ENCODE measurements at regions not wholly inside any gene's neighbourhood (a gene's known extent, or its start where the extent isn't known, plus 50 kb on each side); places are given as distances from the start of the nearest gene placed in this dataset.

DNA sequence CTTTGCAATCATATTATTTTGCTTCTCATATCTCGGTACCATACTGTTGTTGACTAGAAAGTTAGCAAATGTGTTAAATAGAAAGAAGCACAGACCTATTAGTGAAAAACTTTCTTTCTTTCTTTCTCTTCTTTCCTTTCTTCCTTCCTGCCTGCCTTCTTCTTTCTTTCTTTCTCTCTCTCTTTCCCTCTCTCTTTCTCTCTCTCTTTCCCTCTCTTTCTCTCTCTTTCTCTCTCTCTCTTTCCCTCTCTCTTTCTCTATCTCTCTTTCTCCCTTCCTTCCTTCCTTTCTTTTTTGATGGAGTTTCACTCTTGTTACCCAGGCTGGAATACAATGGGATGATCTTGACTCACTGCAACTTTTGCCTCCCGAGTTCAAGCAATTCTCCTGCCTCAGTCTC, 1160.6 kb downstream of the GATA3 start:
- no peak overlapping the region for H3K9ac ChIP-seq (ENCODE audit: low read length)
- H3K27ac ChIP-seq (ENCODE audit: low read depth, low read length) = no peak overlapping the region
- H3K9me2 ChIP-seq (replicated peaks; ENCODE audit: insufficient read depth, low read length) = no peaks in the 10 kb centered on the region
- no peaks in the 10 kb centered on the region for H3K36me3 ChIP-seq (ENCODE audit: low read length)
- H3K27me3 ChIP-seq (ENCODE audit: low read length) = no peaks in the 10 kb centered on the region
- no peak overlapping the region for H3K4me3 ChIP-seq (ENCODE audit: insufficient read depth, low read length, poor library complexity, severe bottlenecking)
- H3F3A ChIP-seq (ENCODE audit: insufficient read depth) = no peaks in the 10 kb centered on the region
- H4K20me1 ChIP-seq (ENCODE audit: low read depth, low read length) = no peaks in the 10 kb centered on the region
- no peak for TF ChIP-seq EZH2phosphoT487 (conservative IDR thresholded peaks at IDR 0.05; ENCODE audit: low read length)
- TF ChIP-seq, protein P1, sequence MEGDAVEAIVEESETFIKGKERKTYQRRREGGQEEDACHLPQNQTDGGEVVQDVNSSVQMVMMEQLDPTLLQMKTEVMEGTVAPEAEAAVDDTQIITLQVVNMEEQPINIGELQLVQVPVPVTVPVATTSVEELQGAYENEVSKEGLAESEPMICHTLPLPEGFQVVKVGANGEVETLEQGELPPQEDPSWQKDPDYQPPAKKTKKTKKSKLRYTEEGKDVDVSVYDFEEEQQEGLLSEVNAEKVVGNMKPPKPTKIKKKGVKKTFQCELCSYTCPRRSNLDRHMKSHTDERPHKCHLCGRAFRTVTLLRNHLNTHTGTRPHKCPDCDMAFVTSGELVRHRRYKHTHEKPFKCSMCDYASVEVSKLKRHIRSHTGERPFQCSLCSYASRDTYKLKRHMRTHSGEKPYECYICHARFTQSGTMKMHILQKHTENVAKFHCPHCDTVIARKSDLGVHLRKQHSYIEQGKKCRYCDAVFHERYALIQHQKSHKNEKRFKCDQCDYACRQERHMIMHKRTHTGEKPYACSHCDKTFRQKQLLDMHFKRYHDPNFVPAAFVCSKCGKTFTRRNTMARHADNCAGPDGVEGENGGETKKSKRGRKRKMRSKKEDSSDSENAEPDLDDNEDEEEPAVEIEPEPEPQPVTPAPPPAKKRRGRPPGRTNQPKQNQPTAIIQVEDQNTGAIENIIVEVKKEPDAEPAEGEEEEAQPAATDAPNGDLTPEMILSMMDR (IDR thresholded peaks at IDR 0.05; ENCODE audit: insufficient read depth, low read length, poor library complexity, severe bottlenecking) = no peak
- no peaks in the 10 kb centered on the region for H3K9me3 ChIP-seq (ENCODE audit: insufficient read depth, low read length)
- H3K4me2 ChIP-seq (ENCODE audit: low read depth, low read length, poor library complexity, severe bottlenecking) = no peak overlapping the region
- H2AFZ ChIP-seq (ENCODE audit: low read depth, low read length, severe bottlenecking) = no peak overlapping the region
- no peaks in the 10 kb centered on the region for H3K79me2 ChIP-seq (ENCODE audit: insufficient read depth, low read length)

DNA sequence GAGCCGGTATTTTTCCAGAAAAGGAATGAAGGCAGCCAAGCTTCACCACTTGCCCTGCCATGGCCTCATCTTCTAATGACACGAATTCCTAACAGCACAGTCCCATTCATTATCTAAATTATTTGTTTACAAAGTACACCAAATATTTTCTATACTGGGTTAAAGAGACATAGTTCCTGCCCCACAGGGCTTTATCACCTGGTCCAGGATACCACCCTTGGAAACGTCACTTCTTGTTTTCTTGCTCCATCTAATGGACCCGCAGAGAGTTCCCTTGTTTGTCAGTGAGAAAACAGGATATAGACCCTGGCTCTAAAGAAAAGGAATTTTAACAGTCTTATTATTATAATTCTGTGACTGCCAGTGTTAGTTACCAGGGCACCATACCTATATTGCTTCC, 1165.4 kb downstream of the GATA3 start:
- H3K9ac ChIP-seq (ENCODE audit: low read length) = no peak overlapping the region
- no peak overlapping the region for H2AFZ ChIP-seq (ENCODE audit: low read depth, low read length, severe bottlenecking)
- H3K9me3 ChIP-seq (ENCODE audit: insufficient read depth, low read length) = no peaks in the 10 kb centered on the region
- no peaks in the 10 kb centered on the region for H3K36me3 ChIP-seq (ENCODE audit: low read length)
- TF ChIP-seq, protein P1 (IDR thresholded peaks at IDR 0.05; ENCODE audit: insufficient read depth, low read length, poor library complexity, severe bottlenecking) = no peak
- TF ChIP-seq EZH2phosphoT487 (conservative IDR thresholded peaks at IDR 0.05; ENCODE audit: low read length) = no peak
- H3K79me2 ChIP-seq (ENCODE audit: insufficient read depth, low read length) = no peaks in the 10 kb centered on the region
- H3K27ac ChIP-seq (ENCODE audit: low read depth, low read length) = no peak overlapping the region
- no peaks in the 10 kb centered on the region for H4K20me1 ChIP-seq (ENCODE audit: low read depth, low read length)
- H3F3A ChIP-seq (ENCODE audit: insufficient read depth) = no peaks in the 10 kb centered on the region
- no peak overlapping the region for H3K4me2 ChIP-seq (ENCODE audit: low read depth, low read length, poor library complexity, severe bottlenecking)
- H3K27me3 ChIP-seq (ENCODE audit: low read length) = no peaks in the 10 kb centered on the region
- H3K4me3 ChIP-seq (ENCODE audit: insufficient read depth, low read length, poor library complexity, severe bottlenecking) = no peak overlapping the region
- H3K9me2 ChIP-seq (replicated peaks; ENCODE audit: insufficient read depth, low read length) = no peaks in the 10 kb centered on the region

DNA sequence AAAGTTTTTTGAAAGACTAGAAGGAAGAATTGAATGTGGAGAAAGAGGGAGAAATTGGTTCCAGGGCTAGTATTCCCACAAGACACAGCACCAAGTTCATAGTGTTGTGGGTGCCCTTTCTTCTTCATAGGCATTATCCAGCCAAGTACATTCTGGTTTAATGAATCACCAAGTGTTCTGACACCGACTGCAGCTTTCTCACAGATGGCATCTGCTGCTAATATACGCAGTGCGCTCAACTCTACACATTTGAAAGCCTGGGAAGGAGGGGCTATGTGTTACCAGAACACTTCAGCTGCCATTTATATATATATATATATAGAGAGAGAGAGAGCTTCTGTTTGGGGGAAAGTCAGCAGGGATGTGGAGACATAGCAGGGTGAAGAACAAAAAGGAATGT, 1168.4 kb downstream of the GATA3 start:
- H3K4me3 ChIP-seq (ENCODE audit: insufficient read depth, low read length, poor library complexity, severe bottlenecking) = no peak overlapping the region
- H3K9me2 ChIP-seq (replicated peaks; ENCODE audit: insufficient read depth, low read length) = no peaks in the 10 kb centered on the region
- no peak for TF ChIP-seq EZH2phosphoT487 (conservative IDR thresholded peaks at IDR 0.05; ENCODE audit: low read length)
- H3K36me3 ChIP-seq (ENCODE audit: low read length) = no peaks in the 10 kb centered on the region
- H3K27me3 ChIP-seq (ENCODE audit: low read length) = no peaks in the 10 kb centered on the region
- H3K79me2 ChIP-seq (ENCODE audit: insufficient read depth, low read length) = no peaks in the 10 kb centered on the region
- H4K20me1 ChIP-seq (ENCODE audit: low read depth, low read length) = no peaks in the 10 kb centered on the region
- H3K9me3 ChIP-seq (ENCODE audit: insufficient read depth, low read length) = no peaks in the 10 kb centered on the region
- H3K4me2 ChIP-seq (ENCODE audit: low read depth, low read length, poor library complexity, severe bottlenecking) = no peak overlapping the region
- H2AFZ ChIP-seq (ENCODE audit: low read depth, low read length, severe bottlenecking) = no peak overlapping the region
- no peak overlapping the region for H3K9ac ChIP-seq (ENCODE audit: low read length)
- H3K27ac ChIP-seq (ENCODE audit: low read depth, low read length) = no peak overlapping the region
- H3F3A ChIP-seq (ENCODE audit: insufficient read depth) = no peaks in the 10 kb centered on the region

DNA sequence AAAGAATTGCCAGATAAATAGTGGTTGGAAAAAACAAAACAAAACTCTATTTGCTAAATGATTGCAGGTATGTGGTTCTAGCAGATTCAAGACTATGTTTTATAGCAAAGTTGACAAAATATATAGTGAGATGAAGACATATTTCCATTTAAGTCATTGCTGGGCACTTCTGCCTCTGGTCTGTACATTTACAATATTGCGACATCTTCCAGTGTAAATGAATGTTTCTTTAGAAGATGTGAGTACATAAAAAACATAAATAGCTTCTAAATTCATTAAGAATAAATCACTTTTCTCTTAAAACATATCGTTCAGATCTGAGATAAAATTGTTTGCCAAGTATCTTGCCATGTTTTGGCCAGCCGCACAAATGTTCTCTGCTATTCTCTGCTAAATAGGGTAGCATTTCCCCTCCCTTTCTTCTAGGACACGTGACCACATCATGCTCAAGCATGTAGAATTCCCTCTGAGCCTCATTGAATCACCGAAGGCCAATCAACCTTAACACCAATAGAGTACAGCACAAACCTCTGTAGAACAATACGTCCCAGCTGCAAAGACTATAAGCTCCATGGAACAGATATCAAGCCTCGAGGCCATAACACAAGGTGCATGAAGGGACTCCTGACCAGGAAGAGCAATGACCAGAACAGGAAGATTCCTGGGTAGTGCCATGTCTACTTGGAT, 1173.3 kb downstream of the GATA3 start:
- Histone ChIP-seq H3K9me3 (ENCODE audit: insufficient read depth, low read length) (no peaks in the 10 kb centered on the region), H3K36me3 (ENCODE audit: low read length) (no peaks in the 10 kb centered on the region), H3K9ac (ENCODE audit: low read length) (no peak overlapping the region), H2AFZ (ENCODE audit: low read depth, low read length, severe bottlenecking) (no peak overlapping the region), H3K79me2 (ENCODE audit: insufficient read depth, low read length) (no peaks in the 10 kb centered on the region), H3F3A (ENCODE audit: insufficient read depth) (no peaks in the 10 kb centered on the region), H3K4me2 (ENCODE audit: low read depth, low read length, poor library complexity, severe bottlenecking) (no peak overlapping the region), H3K27ac (ENCODE audit: low read depth, low read length) (no peak overlapping the region), H3K4me3 (ENCODE audit: insufficient read depth, low read length, poor library complexity, severe bottlenecking) (no peak overlapping the region), H4K20me1 (ENCODE audit: low read depth, low read length) (no peaks in the 10 kb centered on the region), H3K9me2 (replicated peaks; ENCODE audit: insufficient read depth, low read length) (no peaks in the 10 kb centered on the region), H3K27me3 (ENCODE audit: low read length) (no peaks in the 10 kb centered on the region)
- TF ChIP-seq EZH2phosphoT487 (conservative IDR thresholded peaks at IDR 0.05; ENCODE audit: low read length) = no peak
- TF ChIP-seq, protein P1 (IDR thresholded peaks at IDR 0.05; ENCODE audit: insufficient read depth, low read length, poor library complexity, severe bottlenecking) = no peak
